Muscle layer of duodenum (tissue), 2 donors: ENCODE measurements at regions not wholly inside any gene's neighbourhood (a gene's known extent, or its start where the extent isn't known, plus 50 kb on each side); places are given as distances from the start of the nearest gene placed in this dataset.

ENCODE experiments used
- H3K27ac ChIP-seq: one replicate; pipeline ENCODE4 v1.7.0; 2013; ENCODE audit warnings: mild to moderate bottlenecking, low read length
- H3K27me3 ChIP-seq: one replicate; pipeline ENCODE4 v1.7.0; 2013; ENCODE audit warnings: low read depth, mild to moderate bottlenecking, control low read depth, low read length
- H3K36me3 ChIP-seq, 2 donors: one replicate each; pipeline ENCODE4 v1.7.0; 2013; ENCODE audit warnings: low read length in 2 of 2, control low read depth in 1 of 2, mild to moderate bottlenecking in 1 of 2; ENCODE audit not compliant: insufficient read depth in 2 of 2, control insufficient read depth in 1 of 2
- H3K4me1 ChIP-seq, 2 donors: one replicate each; pipeline ENCODE4 v1.7.0; 2013; ENCODE audit warnings: low read length in 2 of 2, mild to moderate bottlenecking in 2 of 2, control low read depth in 1 of 2, moderate library complexity in 1 of 2; ENCODE audit not compliant: insufficient read depth in 2 of 2, control insufficient read depth in 1 of 2
- H3K4me3 ChIP-seq, 2 donors: one replicate each; pipeline ENCODE4 v1.7.0; 2013; ENCODE audit warnings: low read length in 2 of 2, low read depth in 1 of 2, mild to moderate bottlenecking in 1 of 2
- H3K9me3 ChIP-seq, 2 donors: one replicate each; pipeline ENCODE4 v1.7.0; 2013; ENCODE audit warnings: low read length in 2 of 2, control low read depth in 1 of 2, mild to moderate bottlenecking in 1 of 2; ENCODE audit not compliant: control insufficient read depth in 1 of 2
- donor health status: healthy.

DNA sequence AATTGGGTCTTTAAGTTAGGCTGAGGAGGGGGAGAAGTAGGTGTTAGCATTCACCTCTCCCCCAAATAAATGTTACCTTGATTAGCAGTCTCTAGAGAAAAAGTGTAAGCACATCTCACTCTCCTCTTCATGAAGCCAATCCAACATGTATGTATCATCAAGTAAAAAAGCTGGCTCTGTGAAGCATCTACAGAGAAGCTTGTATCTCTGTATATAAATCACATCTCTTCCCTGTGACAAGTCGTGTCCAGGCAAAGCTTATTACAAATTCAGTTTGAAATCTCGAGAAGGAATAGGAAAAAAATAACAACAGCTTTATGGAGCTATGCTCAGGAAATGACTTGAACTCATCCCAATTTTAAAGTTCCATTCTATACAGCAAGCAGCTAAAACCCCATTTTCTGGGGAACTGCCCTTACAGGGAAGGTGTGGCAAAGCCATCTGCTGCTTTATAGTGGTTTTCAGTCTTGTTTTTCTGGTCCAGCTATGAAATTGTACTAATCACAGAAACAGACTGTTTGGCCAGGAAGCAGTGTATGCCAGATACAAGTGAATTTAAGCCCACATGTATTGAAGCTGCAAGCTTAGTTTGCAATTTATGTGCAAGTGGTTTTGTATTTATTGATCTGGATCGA is 313.3 kb upstream of the NOCT start:
- Histone ChIP-seq H3K27ac (no peak overlapping the region), H3K9me3 (no peaks in the 10 kb centered on the region), H3K36me3 (no peaks in the 10 kb centered on the region), H3K27me3 (no peaks in the 10 kb centered on the region), H3K4me3 (no peak overlapping the region), H3K4me1 (no peaks in the 10 kb centered on the region)

DNA sequence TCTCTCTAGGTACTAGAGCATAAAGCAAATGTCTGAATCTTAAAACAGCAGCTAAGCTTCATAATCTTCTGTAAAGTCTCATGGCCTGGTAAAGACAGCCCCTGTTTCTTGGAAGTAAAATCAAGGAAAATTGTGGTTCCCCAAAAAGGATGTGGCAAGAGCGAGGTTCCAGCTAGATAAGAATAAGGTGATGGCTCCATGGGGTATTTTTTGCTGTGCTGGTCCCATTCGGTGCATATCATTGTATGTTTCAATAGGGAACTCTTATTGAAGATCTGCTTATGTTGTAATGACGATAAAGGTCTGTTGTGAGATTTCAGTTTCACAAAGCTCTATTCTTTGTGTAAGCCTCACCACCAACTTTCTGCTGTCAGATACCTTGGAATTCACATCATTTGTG is 316.9 kb upstream of the NOCT start:
- Histone ChIP-seq H3K9me3 (no peaks in the 10 kb centered on the region), H3K4me3 (no peak overlapping the region), H3K27me3 (no peaks in the 10 kb centered on the region), H3K27ac (no peak overlapping the region), H3K36me3 (no peaks in the 10 kb centered on the region), H3K4me1 (peaks cover 0 to 2% of the 10 kb centered on the region in 2 donors)

- H3K9me3 ChIP-seq: no peaks in the 10 kb centered on the region
- H3K4me1 ChIP-seq: peaks cover 0 to 4% of the 10 kb centered on the region in 2 donors
- no peaks in the 10 kb centered on the region for H3K27me3 ChIP-seq
- no peaks in the 10 kb centered on the region for H3K36me3 ChIP-seq
- H3K27ac ChIP-seq: no peak overlapping the region
- H3K4me3 ChIP-seq: no peak overlapping the region
Observed at GRCh38 chr4:138697851-138698250, 317.7 kb upstream of the NOCT start.

- no peak overlapping the region for H3K27ac ChIP-seq
- no peak overlapping the region for H3K4me3 ChIP-seq
- no peaks in the 10 kb centered on the region for H3K27me3 ChIP-seq
- H3K9me3 ChIP-seq: no peaks in the 10 kb centered on the region
- H3K4me1 ChIP-seq: peaks cover 0 to 4% of the 10 kb centered on the region in 2 donors
- H3K36me3 ChIP-seq: no peaks in the 10 kb centered on the region
Observed at GRCh38 chr4:138696771-138697170, 318.8 kb upstream of the NOCT start.

DNA sequence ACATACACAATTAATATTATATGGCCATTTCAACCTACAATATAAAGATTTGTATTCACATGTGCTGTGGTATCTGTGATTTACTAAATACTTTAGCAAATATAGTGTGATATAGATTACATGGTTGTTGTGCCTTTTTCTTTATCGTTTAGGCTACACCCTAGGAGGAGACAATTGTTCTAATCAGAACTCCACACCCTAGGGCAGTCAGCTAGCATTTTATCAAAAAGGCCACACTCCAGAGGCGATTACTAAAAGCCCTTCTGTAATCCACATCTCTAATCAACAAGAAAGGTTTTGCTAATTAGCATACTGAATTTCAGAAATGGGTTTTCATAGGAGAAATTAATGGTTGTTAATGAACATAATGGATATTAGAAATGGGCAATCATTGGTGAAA is 319.5 kb upstream of the NOCT start:
- Histone ChIP-seq H3K4me1 (peaks cover 0 to 4% of the 10 kb centered on the region in 2 donors), H3K9me3 (no peaks in the 10 kb centered on the region), H3K4me3 (no peak overlapping the region), H3K27me3 (no peaks in the 10 kb centered on the region), H3K27ac (no peak overlapping the region), H3K36me3 (no peaks in the 10 kb centered on the region)

- no peak overlapping the region for H3K4me3 ChIP-seq
Observed at GRCh38 chr4:138693526-138693925, 322.1 kb upstream of the NOCT start.

GRCh38 chr4:138692411-138692810 is 323.2 kb upstream of the NOCT start:
- Histone ChIP-seq H3K4me3 (no peak overlapping the region), H3K9me3 (no peaks in the 10 kb centered on the region), H3K4me1 (peaks cover 0 to 4% of the 10 kb centered on the region in 2 donors), H3K27ac (no peak overlapping the region), H3K27me3 (no peaks in the 10 kb centered on the region), H3K36me3 (no peaks in the 10 kb centered on the region)

More at GRCh38 chr4:138693526-138693925, 322.1 kb upstream of the NOCT start:
- Histone ChIP-seq H3K27ac (no peak overlapping the region), H3K9me3 (no peaks in the 10 kb centered on the region), H3K36me3 (no peaks in the 10 kb centered on the region), H3K27me3 (no peaks in the 10 kb centered on the region), H3K4me1 (peaks cover 0 to 4% of the 10 kb centered on the region in 2 donors)

DNA sequence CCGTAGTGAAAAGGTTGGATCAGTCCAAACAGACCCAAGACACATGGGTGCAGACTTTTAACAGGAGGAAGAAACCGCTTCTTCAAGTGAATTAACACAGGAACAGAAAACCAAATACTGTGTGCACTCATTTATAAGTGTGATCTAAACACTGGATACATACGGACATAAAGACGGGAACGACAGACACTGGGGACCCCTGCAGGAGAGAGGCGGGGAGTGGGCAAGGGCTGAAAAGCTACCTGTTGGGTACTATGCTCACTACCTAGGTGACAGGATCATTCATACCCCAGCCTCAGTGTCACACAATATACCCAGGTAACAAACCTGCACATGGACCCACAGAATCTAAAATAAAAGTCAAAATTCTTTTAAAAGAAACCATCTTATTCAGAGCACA is 326.0 kb upstream of the NOCT start:
- Histone ChIP-seq H3K27me3 (no peaks in the 10 kb centered on the region), H3K9me3 (no peaks in the 10 kb centered on the region), H3K27ac (no peak overlapping the region), H3K36me3 (no peaks in the 10 kb centered on the region), H3K4me1 (peaks cover 0 to 18% of the 10 kb centered on the region in 2 donors), H3K4me3 (no peak overlapping the region)

- Histone ChIP-seq H3K27ac (no peak overlapping the region), H3K9me3 (no peaks in the 10 kb centered on the region), H3K27me3 (no peaks in the 10 kb centered on the region), H3K4me3 (no peak overlapping the region), H3K4me1 (peaks cover 0 to 18% of the 10 kb centered on the region in 2 donors), H3K36me3 (no peaks in the 10 kb centered on the region)
Observed at GRCh38 chr4:138689187-138689586, 326.4 kb upstream of the NOCT start.

DNA sequence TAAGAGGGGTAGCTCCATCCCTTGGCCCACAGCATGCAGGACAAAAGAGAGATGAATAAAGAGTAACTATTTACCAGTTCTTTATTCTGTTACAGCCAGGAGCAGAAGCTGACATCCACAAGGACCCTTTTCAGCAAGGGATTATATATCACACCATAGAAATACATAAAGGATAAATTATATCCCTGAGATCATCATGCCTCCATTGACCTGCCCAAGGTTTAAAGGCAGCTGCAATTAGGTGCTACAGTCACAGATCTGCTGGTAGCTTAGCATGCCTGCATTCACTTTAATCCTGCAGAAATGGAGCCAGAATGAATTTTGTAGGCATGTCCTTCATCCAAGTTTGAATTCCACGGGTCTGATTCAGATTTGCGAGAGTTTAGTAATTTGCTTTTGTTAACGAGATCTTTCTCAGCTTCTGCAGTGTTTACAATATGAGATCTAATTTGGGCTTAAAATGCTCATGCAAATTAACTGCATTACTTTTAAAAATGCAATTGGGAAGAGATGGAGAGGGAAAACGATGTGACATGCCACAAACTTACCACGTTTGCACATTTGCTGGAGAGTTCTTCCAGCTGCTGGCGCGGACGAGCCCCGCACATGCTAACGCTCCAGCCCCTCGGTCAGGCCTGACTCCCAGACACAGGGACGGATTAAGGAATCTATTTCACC is 327.0 kb upstream of the NOCT start:
- no peaks in the 10 kb centered on the region for H3K36me3 ChIP-seq

DNA sequence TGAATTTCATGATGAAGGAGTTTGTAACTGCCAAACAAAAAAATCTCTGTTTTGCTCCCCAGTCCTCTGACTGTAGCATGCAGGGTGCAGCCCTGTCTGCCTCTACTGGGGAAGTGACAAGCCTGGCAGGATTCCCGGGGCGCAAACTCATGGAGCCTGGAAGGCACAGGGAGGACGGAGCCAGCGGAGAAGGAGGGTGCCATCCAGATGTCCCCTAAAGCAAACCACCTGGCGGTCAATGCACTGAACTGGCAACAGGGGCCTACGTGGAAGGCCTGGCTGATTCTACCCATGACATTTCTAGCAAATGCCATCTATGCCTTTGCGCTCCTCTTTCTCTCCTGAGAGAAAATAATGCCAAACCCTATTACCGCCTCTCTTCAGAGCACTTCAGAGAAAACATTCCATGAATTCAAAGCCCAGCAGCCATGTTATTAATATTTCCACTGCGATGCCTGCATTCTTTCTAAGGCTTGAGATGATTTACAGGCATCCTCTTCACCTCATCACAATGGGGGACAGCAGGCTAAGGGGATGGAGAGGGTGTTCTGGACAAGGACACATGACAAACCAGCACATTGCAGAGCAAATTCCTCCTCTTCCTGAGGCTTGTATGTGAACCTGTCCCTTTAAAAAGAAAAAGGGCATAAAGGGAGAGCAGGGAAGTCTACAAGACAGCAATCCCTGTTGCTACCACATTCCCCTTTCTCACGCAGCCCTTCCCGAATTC is 329.3 kb upstream of the NOCT start:
- Histone ChIP-seq H3K9me3 (no peaks in the 10 kb centered on the region), H3K4me3 (no peak overlapping the region), H3K27ac (no peak overlapping the region), H3K27me3 (no peaks in the 10 kb centered on the region), H3K36me3 (no peaks in the 10 kb centered on the region), H3K4me1 (peaks cover 0 to 18% of the 10 kb centered on the region in 2 donors)

More for the DNA sequence above, 327.0 kb upstream of the NOCT start:
- H3K9me3 ChIP-seq: no peaks in the 10 kb centered on the region
- H3K27ac ChIP-seq: no peak overlapping the region
- no peaks in the 10 kb centered on the region for H3K27me3 ChIP-seq
- no peak overlapping the region for H3K4me3 ChIP-seq
- peaks cover 0 to 16% of the 10 kb centered on the region in 2 donors for H3K4me1 ChIP-seq
